GM12865 (cell line): ENCODE measurements at regions not wholly inside any gene's neighbourhood (a gene's known extent, or its start where the extent isn't known, plus 50 kb on each side); places are given as distances from the start of the nearest gene placed in this dataset.

Experiments used
- DNase-seq: peaks from one replicate; pipeline ENCODE4 v3.0.0; 2010; ENCODE audit warnings: low read depth
- H3K4me3 ChIP-seq: 2 replicates; pipeline ENCODE4 v1.5.1; 2011; ENCODE audit warnings: mild to moderate bottlenecking, low read depth, low read length, control low read depth
- CTCF ChIP-seq: IDR thresholded peaks from 2 replicates; pipeline ENCODE4 v1.5.1; 2011; ENCODE audit warnings: low read length, control low read depth, low read depth, inconsistent platforms; ENCODE audit not compliant: insufficient read depth; ENCODE audit errors: missing control alignments

GRCh38 chr2:65528241-65528574 lies 95.8 kb upstream of the SPRED2 start:
- H3K4me3 ChIP-seq: no peak overlapping the region
- no peak for DNase-seq
- TF ChIP-seq CTCF: no peak

- TF ChIP-seq CTCF: no peak
- no peak for DNase-seq
- no peak overlapping the region for H3K4me3 ChIP-seq
These were observed 95.2 kb upstream of the SPRED2 start for GRCh38 chr2:65527451-65528240.

- TF ChIP-seq CTCF: no peak
- no peak for DNase-seq
- no peak overlapping the region for H3K4me3 ChIP-seq
These were observed 93.3 kb upstream of the SPRED2 start for GRCh38 chr2:65525616-65526231.

- no peak for DNase-seq
- no peak overlapping the region for H3K4me3 ChIP-seq
- no peak for TF ChIP-seq CTCF
These were observed 90.5 kb upstream of the SPRED2 start for GRCh38 chr2:65522922-65523321.

- TF ChIP-seq CTCF: no peak
- DNase-seq: no peak
These were observed 86.4 kb upstream of the SPRED2 start for GRCh38 chr2:65518751-65519150.

GRCh38 chr2:65514555-65515195 lies 82.3 kb upstream of the SPRED2 start:
- no peak overlapping the region for H3K4me3 ChIP-seq
- peak; percentile 22 for DNase-seq

More at GRCh38 chr2:65518751-65519150, 86.4 kb upstream of the SPRED2 start:
- H3K4me3 ChIP-seq: no peak overlapping the region

More at GRCh38 chr2:65514555-65515195, 82.3 kb upstream of the SPRED2 start:
- no peak for TF ChIP-seq CTCF
